Suppressor macrophage (primary cell): ENCODE measurements at regions not wholly inside any gene's neighbourhood (a gene's known extent, or its start where the extent isn't known, plus 50 kb on each side); places are given as distances from the start of the nearest gene placed in this dataset.
"Not testable (repeated sequence)": the region's sequence is repeated elsewhere in the genome, so short reads cannot be mapped to it uniquely, and the experiment has no call there.

Experiments used
- DNase-seq, 4 experiments: peaks; one replicate each; pipeline ENCODE4 v3.0.0-alpha.2; 2020 to 2022

DNA sequence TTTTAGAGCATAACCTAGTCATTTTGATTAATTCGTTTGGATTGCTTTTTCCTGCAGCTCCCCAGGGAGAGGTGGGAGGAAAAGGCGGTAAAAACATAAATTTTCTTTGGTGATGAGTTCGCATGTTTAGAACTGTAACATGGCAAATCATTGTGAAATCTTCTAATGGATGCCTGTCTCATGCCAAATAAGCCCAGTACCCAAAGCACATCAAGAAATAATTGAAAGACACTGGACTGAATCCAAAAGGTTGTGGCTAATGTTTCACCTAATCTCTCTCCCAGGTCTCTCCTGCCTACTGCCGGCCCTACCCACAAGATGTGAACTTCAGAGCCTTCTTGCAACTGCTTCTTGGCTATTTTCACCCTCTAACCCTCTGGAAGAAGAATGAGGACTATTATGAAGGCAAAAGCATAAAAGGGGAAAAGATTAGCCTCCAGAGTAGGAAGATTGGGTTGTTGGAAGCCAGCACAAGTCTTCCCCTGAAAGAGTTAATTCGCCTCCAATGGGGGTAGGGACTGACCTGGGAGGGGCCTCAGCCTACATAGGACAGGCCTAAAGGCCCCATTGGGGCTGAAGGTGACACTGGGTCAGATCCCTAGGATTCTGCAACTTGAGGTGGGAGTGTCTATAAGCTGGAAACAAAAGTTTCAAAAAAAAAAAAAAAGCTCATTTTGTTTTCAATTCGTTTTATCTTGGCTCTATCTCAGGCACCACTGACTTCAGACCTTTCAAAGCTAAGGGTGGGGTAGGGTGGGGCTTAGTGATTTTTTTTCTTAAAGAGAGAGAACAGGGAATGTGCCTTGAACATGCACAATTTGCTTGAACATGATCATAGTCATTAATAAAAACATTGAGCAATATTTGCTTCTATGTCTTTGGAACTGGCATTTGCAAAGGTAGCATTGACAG is 278.6 kb upstream of the KLF3 start:
- no peak for DNase-seq

DNA sequence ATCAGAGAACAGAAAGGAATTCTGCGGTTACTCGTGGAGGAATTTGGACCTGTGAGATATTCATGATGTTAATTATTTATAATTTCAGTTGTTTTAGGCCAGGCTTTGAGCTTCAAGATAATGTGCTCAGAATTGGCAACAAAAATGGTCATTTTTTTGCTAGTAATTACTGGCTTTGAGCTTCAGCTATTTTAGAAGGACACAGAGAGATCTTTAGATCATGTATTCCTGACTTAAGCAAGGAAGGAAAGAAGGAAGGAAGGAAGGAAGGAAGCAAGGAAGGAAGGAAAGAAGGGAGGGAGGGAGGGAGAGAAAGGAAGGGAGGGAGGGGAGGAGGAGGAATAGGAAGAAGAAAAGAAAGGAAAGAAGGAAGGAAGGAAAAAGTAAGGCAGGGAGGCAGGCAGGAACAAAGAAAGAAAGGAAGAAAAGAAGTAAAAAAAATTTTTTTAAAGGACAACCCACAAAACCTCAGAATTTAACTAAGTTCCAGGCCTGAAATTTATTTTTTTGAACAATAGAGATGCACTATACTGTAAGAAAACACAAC is 277.9 kb upstream of the KLF3 start:
- no peak for DNase-seq

DNA sequence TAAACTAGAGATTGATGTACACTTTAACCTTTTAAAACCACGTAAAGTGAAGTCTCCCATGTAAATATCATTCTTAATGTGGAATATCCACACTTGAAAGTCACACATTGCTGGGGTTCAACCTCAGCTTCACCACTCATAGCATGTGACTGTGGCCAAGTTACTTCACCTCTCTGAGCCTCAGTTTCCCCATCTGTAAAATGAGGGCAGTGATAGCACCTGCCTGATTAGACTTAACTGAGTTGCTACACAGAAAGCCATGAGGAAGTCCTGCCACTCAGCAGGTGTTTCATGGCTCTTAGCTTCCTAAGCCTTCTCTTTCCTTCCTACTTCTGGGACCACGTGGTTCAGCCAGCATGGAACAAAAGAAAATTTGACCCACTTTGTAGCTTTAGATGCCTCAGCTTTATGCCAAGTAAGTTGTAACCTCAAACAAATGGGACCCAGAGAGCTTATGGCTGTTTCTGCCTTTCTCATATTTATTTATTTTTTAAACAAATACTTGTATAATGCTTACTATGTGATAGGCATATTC is 277.3 kb upstream of the KLF3 start:
- no peak for DNase-seq

DNA sequence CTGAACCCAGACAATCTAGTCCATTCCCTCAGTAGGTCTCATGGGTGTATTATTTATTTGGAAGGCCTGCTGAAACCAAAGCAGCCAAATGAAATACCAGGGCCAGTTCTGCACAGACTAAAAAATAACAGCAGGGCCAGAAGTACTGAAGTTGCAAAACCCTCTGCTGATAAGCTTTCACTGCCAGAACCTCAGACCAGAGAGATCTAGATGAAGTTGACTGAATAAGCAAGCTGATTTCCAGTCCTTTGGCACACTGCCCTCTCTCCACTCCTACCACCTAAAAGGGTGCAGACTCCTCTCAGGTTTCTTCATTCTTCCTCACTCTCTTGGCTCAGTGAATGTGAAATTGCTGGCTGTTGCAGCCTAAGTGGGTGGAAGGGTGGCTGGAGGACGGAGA is 276.7 kb upstream of the KLF3 start:
- no peak for DNase-seq

DNA sequence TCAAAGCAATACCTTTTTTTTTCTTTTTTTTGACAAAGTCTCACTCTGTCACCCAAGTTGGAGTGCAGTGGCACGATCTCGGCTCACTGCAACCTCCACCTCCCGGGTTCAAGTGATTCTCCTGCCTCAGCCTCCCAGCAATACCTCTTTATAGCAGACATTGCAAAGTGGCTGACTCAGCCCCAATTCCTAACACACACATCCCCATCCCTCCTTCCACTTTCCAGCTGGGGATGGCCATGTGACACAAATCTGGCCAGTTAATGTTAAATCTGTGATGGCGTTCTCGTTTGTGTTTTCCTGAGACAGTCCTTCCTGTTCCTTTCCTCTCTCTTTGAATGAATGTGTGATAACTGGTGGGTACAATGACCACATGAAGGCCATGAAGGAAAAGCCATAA is 276.2 kb upstream of the KLF3 start:
- no peak for DNase-seq

DNA sequence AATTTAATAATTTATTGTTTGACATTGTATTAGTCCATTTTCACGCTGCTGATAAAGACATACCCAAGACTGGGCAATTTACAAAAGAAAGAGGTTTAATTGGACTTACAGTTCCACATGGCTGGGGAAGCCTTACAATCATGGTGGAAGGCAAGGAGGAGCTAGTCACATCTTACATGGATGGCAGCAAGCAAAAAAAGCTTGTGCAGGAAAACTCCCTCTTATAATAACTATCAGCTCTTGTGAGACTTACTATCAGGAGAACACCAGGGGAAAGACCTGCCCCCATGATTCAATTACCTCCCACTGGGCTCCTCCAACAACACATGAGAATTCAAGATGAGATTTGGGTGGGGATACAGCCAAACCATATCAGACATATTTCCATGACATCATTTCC is 275.1 kb upstream of the KLF3 start:
- DNase-seq, result not testable (repeated sequence)

DNA sequence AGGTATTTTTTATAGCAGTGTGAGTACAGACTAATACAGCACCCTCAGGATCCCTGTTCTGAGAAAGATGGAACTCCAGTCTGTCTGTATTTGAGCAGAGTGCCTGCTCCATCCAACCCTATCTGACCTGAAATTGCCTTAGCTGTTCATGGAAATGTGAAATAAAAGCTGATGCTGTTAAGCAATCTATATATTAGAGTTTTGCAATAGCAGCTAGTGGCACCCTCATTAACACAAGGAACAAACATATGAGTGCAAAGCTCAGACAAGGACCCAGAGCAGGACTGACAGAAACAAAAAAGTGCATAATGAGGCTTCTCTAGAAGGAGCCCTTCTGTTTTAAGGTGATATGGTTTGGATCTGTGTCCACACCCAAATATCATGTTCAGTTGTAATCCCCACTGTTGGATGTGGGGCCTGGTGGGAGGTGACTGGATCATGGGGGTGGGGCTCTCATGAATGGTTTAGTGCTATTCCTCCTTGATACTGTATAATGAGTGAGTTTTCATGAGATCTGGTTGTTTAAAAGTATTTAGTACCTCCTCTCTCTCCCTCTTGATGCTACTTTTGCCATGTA is 272.9 kb upstream of the KLF3 start:
- DNase-seq, result no peak

DNA sequence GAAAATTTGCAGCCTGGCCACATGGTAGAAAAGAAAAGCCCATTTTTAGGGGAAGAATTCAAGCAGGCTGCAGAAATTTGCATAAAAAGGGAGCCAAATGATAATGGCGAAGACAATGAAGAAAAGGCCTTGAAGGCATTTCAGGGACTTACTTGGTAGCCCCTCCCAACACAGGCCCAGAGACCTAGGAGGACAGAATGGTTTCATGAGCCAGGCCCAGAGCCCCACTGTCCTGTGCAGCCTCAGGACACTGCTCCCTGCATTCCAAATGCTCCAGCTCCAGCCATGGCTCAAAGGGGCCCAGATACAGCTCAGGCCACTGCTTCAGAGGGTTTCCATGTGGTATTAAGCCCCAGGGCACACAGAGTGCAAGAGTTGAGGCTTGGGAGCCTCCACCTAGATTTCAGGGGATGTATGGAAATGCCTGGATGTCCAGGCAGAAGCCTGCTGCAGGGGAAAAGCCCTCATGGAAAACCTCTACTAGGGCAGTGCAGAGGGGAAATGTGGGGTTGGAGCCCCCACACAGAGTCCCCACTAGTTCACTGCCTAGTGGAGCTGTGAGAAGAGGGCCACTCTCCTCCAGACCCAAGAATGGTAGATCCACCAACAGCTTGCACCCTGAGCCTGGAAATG is 271.7 kb upstream of the KLF3 start:
- no peak for DNase-seq

DNA sequence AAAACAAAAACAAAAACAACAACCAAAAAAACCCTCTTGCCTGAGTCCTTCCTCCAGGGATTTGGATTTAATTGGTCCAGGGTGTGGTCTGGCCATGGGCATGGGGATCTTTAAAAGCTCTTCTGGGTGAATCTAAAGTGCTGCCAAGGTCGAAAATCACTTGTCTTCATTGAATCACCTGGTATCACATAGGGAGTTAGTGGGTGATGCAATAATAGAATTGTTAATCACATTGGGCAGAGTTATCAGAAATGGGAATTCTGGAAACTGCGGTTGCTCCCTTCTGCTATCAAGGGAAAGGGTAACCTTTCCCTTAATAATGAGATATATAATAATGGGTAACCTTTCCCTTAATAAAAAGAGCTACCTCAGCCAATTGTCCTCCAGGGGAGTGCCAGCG is 267.9 kb upstream of the KLF3 start:
- no peak for DNase-seq

DNA sequence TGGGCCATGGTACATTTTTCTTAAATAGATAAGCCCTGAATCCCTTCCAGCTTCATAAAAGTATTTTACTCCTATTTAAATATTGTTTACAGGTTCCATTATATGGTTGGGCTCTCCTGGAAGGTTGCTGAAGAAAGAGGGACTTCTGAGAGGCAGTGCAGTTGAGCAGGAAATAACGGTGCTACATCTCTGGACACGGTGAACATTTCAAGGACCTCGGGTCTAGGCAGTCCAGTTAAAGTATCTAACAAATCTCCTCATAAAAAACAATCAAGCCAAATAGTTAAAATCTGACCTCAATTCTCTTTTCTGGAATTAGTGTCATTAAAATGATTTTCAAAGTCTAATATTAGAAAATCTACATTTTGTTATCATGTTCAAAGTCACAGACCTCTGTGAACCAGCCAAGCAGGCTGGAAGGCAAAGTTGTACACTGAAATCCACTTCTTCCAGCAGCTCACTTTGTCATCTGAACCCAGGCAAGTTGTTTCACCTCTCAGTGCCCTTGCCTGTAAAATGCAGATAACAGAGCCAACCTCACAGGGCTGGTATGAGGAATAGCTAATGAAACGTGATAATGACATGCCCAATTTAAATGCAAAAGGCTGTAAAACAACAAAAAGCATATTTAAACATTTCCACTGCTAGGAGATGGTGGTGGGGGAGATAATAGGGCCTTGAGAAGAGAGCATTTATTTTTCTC is 267.0 kb upstream of the KLF3 start:
- no peak for DNase-seq

DNA sequence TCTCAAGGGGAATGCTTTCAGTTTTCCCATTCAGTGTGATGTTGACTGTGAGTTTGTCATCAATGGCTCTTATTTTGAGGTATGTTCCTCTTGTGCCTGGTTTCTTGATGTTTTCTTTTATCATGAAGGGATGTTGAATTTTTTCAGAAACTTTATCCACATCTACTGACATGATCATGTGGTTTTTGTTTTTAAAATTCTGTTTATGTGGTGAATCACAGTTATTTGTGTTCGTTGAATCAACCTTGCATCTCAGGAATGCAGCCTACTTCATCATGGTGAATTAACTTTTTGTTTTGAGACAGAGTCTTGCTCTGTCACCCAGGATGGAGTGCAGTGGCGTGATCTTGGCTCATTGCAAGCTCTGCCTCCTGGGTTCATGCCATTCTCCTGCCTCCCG is 263.1 kb upstream of the KLF3 start:
- DNase-seq, result no peak

DNA sequence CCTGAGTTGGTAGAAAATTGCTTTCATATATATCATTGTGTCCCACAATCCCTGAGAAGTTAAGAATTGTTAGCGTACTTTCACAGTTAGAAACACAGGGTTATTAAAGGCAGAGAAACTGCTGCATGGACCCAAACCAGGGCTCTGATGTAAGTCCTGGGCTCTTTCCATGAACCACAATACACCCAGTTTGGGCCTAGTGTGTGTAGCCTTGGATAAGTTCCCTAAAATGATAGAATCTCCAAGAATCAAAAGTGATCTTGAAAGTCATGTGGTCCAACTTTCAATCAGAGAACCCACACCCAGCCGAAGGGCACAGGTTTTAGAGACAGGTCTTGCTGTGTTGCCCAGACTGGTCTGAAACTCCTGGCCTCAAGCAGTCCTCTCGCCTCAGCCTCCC is 257.8 kb upstream of the KLF3 start:
- DNase-seq, result no peak

DNA sequence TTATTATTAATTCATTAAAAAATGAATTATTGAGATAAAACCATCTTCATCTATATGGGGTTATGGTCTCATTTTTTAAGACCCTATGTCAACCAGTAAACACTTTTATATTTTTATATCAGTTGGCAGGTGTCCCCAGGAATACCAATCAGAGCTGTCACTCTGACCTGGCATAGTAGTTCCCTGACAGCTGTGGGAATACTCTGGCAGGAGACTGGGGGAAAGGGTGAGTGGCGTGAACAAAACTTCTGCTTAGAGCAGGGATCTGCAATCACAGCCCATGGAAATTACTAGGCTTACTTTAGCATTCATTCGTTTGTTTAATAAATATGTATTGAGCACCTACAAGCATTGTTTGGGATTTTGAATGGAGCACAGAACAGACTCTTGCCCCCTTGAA is 254.1 kb upstream of the KLF3 start:
- no peak for DNase-seq

DNA sequence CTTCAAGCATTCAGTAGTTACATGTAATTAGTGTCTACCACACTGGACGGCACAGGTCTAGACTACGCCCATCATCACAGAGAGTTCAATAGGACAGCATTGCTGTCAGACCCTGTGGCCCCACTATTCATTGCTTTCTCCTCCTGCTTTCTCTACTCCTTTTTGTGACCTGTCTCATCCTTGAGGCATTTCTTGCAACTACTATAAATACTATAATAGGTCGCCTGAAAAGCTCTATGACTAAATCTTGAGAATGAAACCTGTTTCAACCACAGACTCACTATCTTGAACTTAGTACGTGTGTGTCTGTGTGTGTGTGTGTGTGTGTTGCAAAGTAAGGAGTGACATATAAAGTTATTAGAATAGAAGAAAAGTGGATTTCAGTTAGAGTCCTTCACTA is 252.9 kb upstream of the KLF3 start:
- DNase-seq, result no peak

DNA sequence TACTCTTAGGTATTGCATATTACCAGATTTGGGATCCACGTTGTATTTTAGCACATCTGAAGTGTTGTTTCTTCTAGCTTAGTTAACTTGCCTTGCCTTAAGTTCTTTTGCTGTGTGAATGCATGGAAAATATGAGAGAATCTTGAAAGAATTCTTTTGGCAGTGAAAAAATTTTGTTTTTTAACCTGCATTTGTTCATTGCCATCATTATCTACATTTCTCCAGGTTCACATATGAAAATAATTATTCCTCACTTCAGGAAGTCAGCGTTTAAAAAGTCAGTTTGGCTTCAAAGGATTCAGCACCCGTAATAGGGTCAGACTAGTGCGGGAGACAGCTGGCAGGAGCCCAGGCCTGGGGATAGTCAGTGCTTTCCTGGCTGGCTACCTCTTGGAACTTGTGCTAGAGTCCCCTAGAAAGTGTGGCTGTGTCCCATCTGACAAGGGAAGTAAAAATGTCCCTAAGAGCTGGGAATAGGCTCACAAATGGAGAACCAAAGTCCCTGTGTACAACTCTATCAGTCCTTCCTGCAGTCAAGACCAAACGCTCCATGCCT is 251.9 kb upstream of the KLF3 start:
- no peak for DNase-seq

DNA sequence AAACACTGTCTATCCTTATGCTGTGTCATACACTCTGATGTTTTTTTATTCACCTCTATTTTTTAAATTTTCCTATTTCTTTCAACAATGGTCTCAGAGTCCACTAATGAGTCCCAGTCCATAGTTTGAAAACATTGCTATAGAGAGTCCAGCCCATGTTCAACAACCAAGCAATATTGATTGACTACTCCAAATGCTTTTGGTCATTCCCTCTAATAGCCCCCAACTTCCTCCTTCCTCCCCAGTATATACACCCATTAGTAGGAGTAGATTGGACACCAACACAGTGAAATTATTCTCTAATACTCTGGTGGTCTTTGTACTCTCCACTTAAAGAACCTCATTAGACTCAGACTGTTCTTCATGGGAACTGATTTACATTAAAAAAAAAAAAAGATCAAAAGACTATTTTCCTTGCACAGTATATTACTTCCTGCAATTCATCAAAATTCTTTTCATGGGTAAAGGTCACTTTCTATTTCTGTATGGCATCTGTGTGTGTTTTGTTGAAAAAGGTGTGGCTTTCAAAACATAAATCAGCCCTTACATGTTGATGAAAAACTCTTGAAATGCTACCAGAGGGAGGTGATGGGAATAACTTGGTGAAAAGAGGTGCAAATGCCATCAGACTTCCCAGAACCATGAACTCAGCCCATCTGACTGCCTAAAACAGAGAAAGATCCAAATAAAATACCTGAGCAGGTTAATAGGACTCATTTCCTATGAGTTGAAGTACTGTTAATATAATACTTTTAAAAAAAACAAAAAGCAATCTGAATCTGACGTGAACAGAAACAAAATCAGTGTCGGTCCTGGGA is 250.3 kb upstream of the KLF3 start:
- DNase-seq, result no peak

DNA sequence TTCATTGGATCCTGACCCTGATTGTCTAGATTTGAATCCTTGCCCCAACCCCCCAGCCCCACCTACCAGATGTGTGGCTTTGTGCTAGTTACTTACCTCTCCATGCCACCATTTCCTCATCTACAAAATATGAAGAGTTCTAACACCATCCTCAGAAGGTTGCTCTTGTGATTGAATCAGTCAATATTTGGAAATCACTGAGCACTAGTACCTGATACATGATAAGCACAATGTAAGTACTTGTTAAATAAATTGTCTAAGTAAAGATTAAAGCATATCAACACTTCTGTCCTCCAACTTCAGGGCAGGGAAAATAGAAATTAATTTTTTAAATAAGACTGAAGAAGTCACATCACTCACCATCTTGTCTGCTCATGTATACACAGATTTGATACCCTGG is 249.6 kb upstream of the KLF3 start:
- DNase-seq, result no peak

DNA sequence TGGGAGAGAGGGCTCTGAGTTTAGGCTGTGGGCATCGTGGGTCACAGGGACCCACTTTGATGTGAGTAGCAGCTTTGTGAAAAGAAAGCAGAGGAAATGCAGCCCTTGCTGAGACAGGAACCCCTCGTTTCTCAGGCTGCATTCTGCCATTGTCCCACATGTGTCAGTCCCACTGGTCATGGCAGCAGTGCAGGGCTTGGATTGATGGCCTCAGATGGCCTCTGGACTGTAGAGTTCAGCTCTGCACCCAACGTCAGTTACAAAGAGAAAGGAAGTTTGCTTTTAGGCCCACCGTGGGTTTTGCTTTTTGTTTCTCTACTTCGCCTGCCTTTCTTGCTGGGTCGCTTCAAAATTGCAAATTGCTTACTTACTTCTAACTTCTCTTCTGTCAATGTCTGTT is 248.3 kb upstream of the KLF3 start:
- no peak for DNase-seq

DNA sequence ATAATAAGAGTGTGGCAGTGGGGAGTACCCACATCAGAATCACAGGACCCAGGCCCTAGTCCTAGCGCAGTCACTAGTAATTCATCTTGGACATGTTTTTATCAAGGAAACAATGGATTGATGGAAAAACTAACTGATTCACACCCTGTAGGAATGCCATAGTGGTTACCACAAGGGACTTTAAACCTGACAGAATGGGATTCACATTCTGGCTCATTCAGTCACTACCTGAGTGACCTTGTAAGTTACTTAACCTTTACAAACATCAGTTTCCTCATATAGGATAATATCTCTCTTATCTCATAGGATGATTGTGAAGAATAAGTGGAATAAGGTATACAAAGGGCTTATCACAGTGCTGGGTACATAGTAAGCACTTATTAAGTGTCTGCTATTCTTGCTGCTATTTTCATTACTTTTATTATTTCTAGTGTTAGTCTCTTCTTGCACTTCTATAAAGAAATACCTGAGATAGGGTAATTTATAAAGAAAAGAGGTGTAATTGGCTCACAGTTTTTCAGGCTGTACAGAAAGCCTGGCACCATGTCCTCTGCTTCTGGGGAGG is 247.5 kb upstream of the KLF3 start:
- no peak for DNase-seq

DNA sequence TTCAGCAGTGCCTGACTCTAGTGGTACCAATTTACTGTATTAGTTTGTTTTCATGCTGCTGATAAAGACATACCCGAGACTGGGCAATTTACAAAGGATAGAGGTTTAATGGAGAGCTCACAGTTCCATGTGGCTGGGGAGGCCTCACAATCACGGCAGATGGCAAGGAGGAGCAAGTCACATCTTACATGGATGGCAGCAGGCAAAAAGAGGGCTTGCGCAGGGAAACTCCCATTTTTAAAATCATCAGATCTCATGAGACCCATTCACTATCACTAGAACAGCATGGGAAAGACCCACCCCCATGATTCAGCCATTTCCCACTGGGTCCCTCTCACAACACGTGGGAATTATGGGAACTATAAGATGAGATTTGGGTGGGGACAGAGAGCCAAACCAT is 243.7 kb upstream of the KLF3 start:
- not testable (repeated sequence) for DNase-seq

DNA sequence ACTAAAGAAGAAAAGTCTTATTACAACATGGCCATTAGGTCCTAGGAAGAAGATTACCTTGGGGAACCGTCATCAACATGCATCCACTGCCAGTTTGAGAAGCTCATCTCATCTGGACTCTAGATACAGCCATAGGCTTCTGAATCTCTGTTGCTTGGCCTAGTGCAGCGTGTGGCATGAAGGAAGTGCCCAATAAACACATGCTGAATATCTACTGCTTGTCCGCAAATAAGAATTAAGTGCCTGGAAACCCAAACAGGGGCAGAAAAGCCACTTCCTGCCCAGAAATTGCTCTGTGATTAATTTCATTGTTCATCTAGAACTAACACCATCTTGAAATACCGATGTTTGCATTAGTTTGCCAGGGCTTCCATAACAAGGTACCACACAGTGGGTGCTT is 241.1 kb upstream of the KLF3 start:
- DNase-seq, result no peak
